Gastroesophageal sphincter (tissue), 4 donors: ENCODE measurements at regions not wholly inside any gene's neighbourhood (a gene's known extent, or its start where the extent isn't known, plus 50 kb on each side); places are given as distances from the start of the nearest gene placed in this dataset.

ENCODE experiments used
- ATAC-seq: fragments of 150-250 bp; one replicate; pipeline ENCODE4 v1.9.1; 2016; ENCODE audit warnings: mild to moderate bottlenecking, moderate library complexity
- H3K27ac ChIP-seq, 4 donors: fragments of 200-600 bp; sonication (generic) in 3 of 4; 1 replicate in 3 of 4; 2 replicates in 1 of 4; pipeline ENCODE4 v1.5.1; 2016 to 2019
- H3K27me3 ChIP-seq: fragments of 200-600 bp; sonication (generic); one replicate; pipeline ENCODE4 v1.5.1; 2019
- H3K36me3 ChIP-seq, 2 donors: fragments of 200-600 bp; sonication (generic); one replicate each; pipeline ENCODE4 v1.5.1; 2019; ENCODE audit warnings: control low read depth in 1 of 2
- H3K4me1 ChIP-seq, 3 donors: fragments of 200-600 bp; sonication (generic); 1 replicate in 2 of 3; 2 replicates in 1 of 3; pipeline ENCODE4 v1.5.1; 2016 to 2019; ENCODE audit warnings: control low read depth in 2 of 3
- H3K4me3 ChIP-seq, 2 donors: fragments of 200-600 bp; sonication (generic); one replicate each; pipeline ENCODE4 v1.5.1; 2019; ENCODE audit warnings: mild to moderate bottlenecking in 1 of 2, moderate library complexity in 1 of 2
- H3K9me3 ChIP-seq, 3 donors: fragments of 200-600 bp; sonication (generic); one replicate each; pipeline ENCODE4 v1.5.1; 2017 to 2019; ENCODE audit warnings: control low read depth in 2 of 3
- CTCF ChIP-seq, 4 experiments: fragments of 200-600 bp in 2 of 4; fragments of 450-650 bp in 2 of 4; sonication (generic) in 1 of 4; IDR thresholded peaks; one replicate each; pipeline ENCODE4 v1.5.1; 2017 to 2019; ENCODE audit warnings: antibody characterized with exemption in 4 of 4, mild to moderate bottlenecking in 2 of 4, moderate library complexity in 2 of 4
- EP300 ChIP-seq: sonication (generic); formaldehyde crosslinking; IDR thresholded peaks from one replicate; pipeline ENCODE4 v1.6.1; 2017; ENCODE audit warnings: antibody characterized with exemption, mild to moderate bottlenecking
- POLR2A ChIP-seq, 2 donors: fragments of 450-650 bp; IDR thresholded peaks; one replicate each; pipeline ENCODE4 v1.6.1; 2017; ENCODE audit warnings: antibody characterized with exemption in 2 of 2, mild to moderate bottlenecking in 2 of 2, moderate library complexity in 1 of 2
- POLR2AphosphoS5 ChIP-seq: sonication (generic); formaldehyde crosslinking; IDR thresholded peaks from one replicate; pipeline ENCODE4 v1.6.1; 2017; ENCODE audit warnings: antibody characterized with exemption
- WGBS, 2 donors: methylation state at CpG; one replicate each; pipeline ENCODE4 v1.1.5; 2018; ENCODE audit warnings: low coverage in 1 of 2; 5-methylcytosine and 5-hydroxymethylcytosine counted together

GRCh38 chr18:64273724-64274123, 124.8 kb upstream of the LINC00305 start:
- Histone ChIP-seq H3K27me3 (no peaks in the 10 kb centered on the region), H3K9me3 (no peaks in the 10 kb centered on the region), H3K4me1 (no peaks in the 10 kb centered on the region), H3K4me3 (no peak overlapping the region), H3K36me3 (no peaks in the 10 kb centered on the region), H3K27ac (no peak overlapping the region)
- ATAC-seq: no peak
- 83 to 85% methylated on average over 3 of the region's 3 CpGs for WGBS, 2 donors
- TF ChIP-seq EP300 (no peak), POLR2AphosphoS5 (no peak), CTCF (IDR thresholded peaks at IDR 0.05) (no peak), POLR2A (IDR thresholded peaks at IDR 0.05) (no peak)

- no peaks in the 10 kb centered on the region for H3K9me3 ChIP-seq
- WGBS, 2 donors: 82 to 84% methylated on average over 4 of the region's 6 CpGs
- TF ChIP-seq POLR2AphosphoS5 (no peak), POLR2A (IDR thresholded peaks at IDR 0.05) (no peak), EP300 (no peak), CTCF (IDR thresholded peaks at IDR 0.05) (no peak)
These were observed 123.2 kb upstream of the LINC00305 start for GRCh38 chr18:64271975-64272659.

GRCh38 chr18:64271246-64271645, 122.4 kb upstream of the LINC00305 start:
- no peaks in the 10 kb centered on the region for H3K9me3 ChIP-seq
- no peak for ATAC-seq
- no peaks in the 10 kb centered on the region for H3K36me3 ChIP-seq
- no peak overlapping the region for H3K27ac ChIP-seq
- no peaks in the 10 kb centered on the region for H3K4me1 ChIP-seq
- 33% methylated on average over 4 of the region's 4 CpGs; no CpG with 5 or more reads in 1 of the 2 donors for WGBS, 2 donors
- no peaks in the 10 kb centered on the region for H3K27me3 ChIP-seq
- H3K4me3 ChIP-seq: no peak overlapping the region
- no peak for TF ChIP-seq CTCF (IDR thresholded peaks at IDR 0.05)
- TF ChIP-seq POLR2AphosphoS5: no peak

More at GRCh38 chr18:64271975-64272659, 123.2 kb upstream of the LINC00305 start:
- Histone ChIP-seq H3K27ac (no peak overlapping the region), H3K36me3 (no peaks in the 10 kb centered on the region), H3K4me3 (no peak overlapping the region), H3K4me1 (no peaks in the 10 kb centered on the region), H3K27me3 (no peaks in the 10 kb centered on the region)
- ATAC-seq: no peak

GRCh38 chr18:64270608-64271007, 121.7 kb upstream of the LINC00305 start:
- no peak for TF ChIP-seq POLR2AphosphoS5
- TF ChIP-seq CTCF (IDR thresholded peaks at IDR 0.05): no peak
- no peak for TF ChIP-seq EP300
- no peak for TF ChIP-seq POLR2A (IDR thresholded peaks at IDR 0.05)
- H3K4me3 ChIP-seq: no peak overlapping the region
- no peaks in the 10 kb centered on the region for H3K4me1 ChIP-seq
- 73 to 100% methylated on average over 1 of the region's 1 CpG for WGBS, 2 donors
- H3K27ac ChIP-seq: no peak overlapping the region
- H3K9me3 ChIP-seq: no peaks in the 10 kb centered on the region
- no peaks in the 10 kb centered on the region for H3K27me3 ChIP-seq
- no peak for ATAC-seq
- no peaks in the 10 kb centered on the region for H3K36me3 ChIP-seq

- no peak for ATAC-seq
- H3K27ac ChIP-seq: no peak overlapping the region
- no peak for TF ChIP-seq CTCF (IDR thresholded peaks at IDR 0.05)
- TF ChIP-seq POLR2A (IDR thresholded peaks at IDR 0.05): no peak
- no peak overlapping the region for H3K4me3 ChIP-seq
- no peaks in the 10 kb centered on the region for H3K9me3 ChIP-seq
- H3K36me3 ChIP-seq: no peaks in the 10 kb centered on the region
- H3K27me3 ChIP-seq: no peaks in the 10 kb centered on the region
- WGBS, 2 donors: 82 to 84% methylated on average over 2 to 3 of the region's 3 CpGs
- no peaks in the 10 kb centered on the region for H3K4me1 ChIP-seq
These were observed 121.2 kb upstream of the LINC00305 start for GRCh38 chr18:64270121-64270520.
